A673 (cell line): ENCODE measurements at regions not wholly inside any gene's neighbourhood (a gene's known extent, or its start where the extent isn't known, plus 50 kb on each side); places are given as distances from the start of the nearest gene placed in this dataset.

Source experiments
- CTCF ChIP-seq: fragments of 300-800, 200-600 bp; sonication (generic); conservative IDR thresholded peaks from 2 replicates; pipeline ENCODE4 v1.5.1; 2017; ENCODE audit warnings: low read depth, mild to moderate bottlenecking, antibody characterized with exemption, low read length, moderate library complexity, mixed read lengths
- EZH2 ChIP-seq: fragments of 200-600 bp; sonication (generic); IDR thresholded peaks from 2 replicates; pipeline ENCODE4 v1.6.1; 2017; ENCODE audit warnings: borderline replicate concordance, low read depth, mild to moderate bottlenecking, mixed read lengths, antibody characterized with exemption, low read length; ENCODE audit not compliant: poor library complexity, severe bottlenecking

GRCh38 chr17:77872714-77873499 lies 85.6 kb upstream of the TNRC6C start:
- TF ChIP-seq CTCF (no peak), EZH2 (no peak)
